Liver (tissue), 2 donors: ENCODE measurements at regions not wholly inside any gene's neighbourhood (a gene's known extent, or its start where the extent isn't known, plus 50 kb on each side); places are given as distances from the start of the nearest gene placed in this dataset.

Experiments used
- CTCF ChIP-seq: fragments of 150-350 bp; IDR thresholded peaks from 2 replicates; pipeline ENCODE4 v1.5.1; 2017; ENCODE audit warnings: improper control_type of control experiment, low read depth, low read length; ENCODE audit not compliant: missing input control
- FOXA1 ChIP-seq: IDR thresholded peaks from 2 replicates; pipeline ENCODE4 v1.6.1; 2016; ENCODE audit warnings: antibody characterized with exemption
- FOXA2 ChIP-seq: IDR thresholded peaks from 2 replicates; pipeline ENCODE4 v1.6.1; 2016; ENCODE audit warnings: antibody characterized with exemption
- MAX ChIP-seq: IDR thresholded peaks from 2 replicates; pipeline ENCODE4 v1.6.1; 2016; ENCODE audit warnings: antibody characterized with exemption
- REST ChIP-seq: IDR thresholded peaks from 2 replicates; pipeline ENCODE4 v1.6.1; 2016; ENCODE audit warnings: antibody characterized with exemption, mild to moderate bottlenecking
- donor health status: healthy.

GRCh38 chr18:47591429-47591828 lies 339.0 kb downstream of the SMAD2 start:
- TF ChIP-seq CTCF (no peak), REST (no peak), MAX (no peak), FOXA2 (no peak), FOXA1 (no peak)
